Panc1 (cell line): ENCODE measurements at regions not wholly inside any gene's neighbourhood (a gene's known extent, or its start where the extent isn't known, plus 50 kb on each side); places are given as distances from the start of the nearest gene placed in this dataset.
"Not testable (repeated sequence)": the region's sequence is repeated elsewhere in the genome, so short reads cannot be mapped to it uniquely, and the experiment has no call there.

Experiments used
- ATAC-seq: fragments of 200-7000 bp; cut with Tn5 transposase; 2 replicates; pipeline ENCODE4 v1.9.1; 2020; ENCODE audit warnings: mild to moderate bottlenecking, moderate library complexity
- BruUV-seq: library from RNA; stranded (reverse); fragments of 400-500 nt; replicated peaks from 2 replicates; lab custom pipeline; 2021; lab: Mats Ljungman, UMichigan
- CTCF ChIA-PET: fragments of 300-600 bp; sonication (Branson Sonifier 250); formaldehyde crosslinking; loops from one replicate; lab custom pipeline; 2022; ENCODE audit warnings: antibody characterized with exemption; lab: Charles Lee
- POLR2A ChIA-PET: fragments of 300-600 bp; sonication (Branson Sonifier 250); formaldehyde crosslinking; loops from one replicate; lab custom pipeline; 2022; ENCODE audit warnings: antibody characterized with exemption; lab: Charles Lee
- DNase-seq: peaks from one replicate; pipeline ENCODE4 v3.0.0-alpha.2; 2010; ENCODE audit warnings: low read depth, low spot score
- H3K27ac ChIP-seq: 2 replicates; pipeline ENCODE4 v1.5.1; 2011; ENCODE audit warnings: mild to moderate bottlenecking, low read length, inconsistent platforms
- H3K27me3 ChIP-seq: fragments of 200-500 bp; sonication (Bioruptor generic); 2 replicates; pipeline ENCODE4 v1.6.0; 2014; ENCODE audit warnings: low read length, inconsistent platforms; ENCODE audit not compliant: control insufficient read depth, insufficient read depth
- H3K36me3 ChIP-seq: fragments of 200-500 bp; sonication (Bioruptor generic); 2 replicates; pipeline ENCODE4 v1.5.1; 2014; ENCODE audit warnings: inconsistent platforms, mild to moderate bottlenecking, low read length, moderate library complexity; ENCODE audit not compliant: control insufficient read depth, insufficient read depth
- H3K4me1 ChIP-seq: 2 replicates; pipeline ENCODE4 v1.5.1; 2011; ENCODE audit warnings: inconsistent platforms, mild to moderate bottlenecking, low read length, moderate library complexity; ENCODE audit not compliant: control insufficient read depth, insufficient read depth
- H3K4me3 ChIP-seq, 2 experiments: 2 replicates each; pipeline ENCODE4 v1.5.1; 2011 to 2012; ENCODE audit warnings: low read depth in 2 of 2, low read length in 2 of 2, mild to moderate bottlenecking in 2 of 2, inconsistent platforms in 1 of 2, moderate library complexity in 1 of 2
- H3K9me3 ChIP-seq: fragments of 200-500 bp; sonication (Bioruptor generic); 2 replicates; pipeline ENCODE4 v1.5.1; 2014; ENCODE audit warnings: low read depth, mild to moderate bottlenecking, inconsistent platforms, low read length, moderate library complexity; ENCODE audit not compliant: control insufficient read depth, insufficient read depth
- in situ Hi-C: cut with HindIII; loops from 2 replicates; pipeline ENCODE4 v1.10.0; 2016; ENCODE audit warnings: low sequenced_read_pairs, low pct_unique_long_range_greater_than_20kb
- intact Hi-C: fragments of 100-400 bp; cut with micrococcal nuclease; formaldehyde crosslinking; loops from one replicate; pipeline ENCODE4 v1.10.0; 2022; ENCODE audit not compliant: unreplicated experiment

GRCh38 chr21:9067515-9067914 is 1453.9 kb upstream of the TPTE start:
- BruUV-seq, H3K27me3 ChIP-seq, in situ Hi-C loops, H3K9me3 ChIP-seq, H3K36me3 ChIP-seq, intact Hi-C loops, DNase-seq, ATAC-seq, H3K4me3 ChIP-seq, CTCF ChIA-PET, H3K4me1 ChIP-seq, POLR2A ChIA-PET, H3K27ac ChIP-seq: not testable (repeated sequence)

- intact Hi-C loops = not testable (repeated sequence)
Observed at GRCh38 chr21:9068622-9069021, 1452.8 kb upstream of the TPTE start.

DNA sequence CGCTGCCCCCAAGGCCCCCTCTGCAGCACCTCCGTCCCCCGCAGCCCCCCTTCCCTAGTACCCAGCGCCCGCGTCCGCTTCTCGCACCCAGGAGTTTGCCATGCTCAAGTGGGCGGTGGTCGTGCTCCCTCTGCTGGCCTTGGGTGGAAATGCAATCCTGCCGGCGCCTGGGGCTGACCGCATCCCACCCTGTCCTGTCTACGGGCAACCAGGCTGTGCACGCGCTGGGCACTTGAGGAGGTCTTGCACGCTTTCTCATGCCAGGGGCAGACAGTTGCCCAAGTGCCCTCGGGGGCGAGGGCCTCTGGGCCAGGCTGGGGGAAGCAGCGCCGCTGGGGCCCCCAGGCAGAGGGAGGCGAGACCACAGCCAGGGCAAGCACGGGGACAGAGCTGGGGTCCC is 1450.7 kb upstream of the TPTE start:
- ATAC-seq, H3K27me3 ChIP-seq: not testable (repeated sequence)

More at GRCh38 chr21:9068622-9069021, 1452.8 kb upstream of the TPTE start:
- CTCF ChIA-PET, H3K4me3 ChIP-seq, H3K9me3 ChIP-seq, BruUV-seq, H3K27ac ChIP-seq, ATAC-seq, H3K4me1 ChIP-seq, H3K27me3 ChIP-seq, DNase-seq, H3K36me3 ChIP-seq, POLR2A ChIA-PET, in situ Hi-C loops: not testable (repeated sequence)

GRCh38 chr21:9073010-9073409 is 1448.4 kb upstream of the TPTE start:
- DNase-seq, intact Hi-C loops, ATAC-seq, H3K27ac ChIP-seq, H3K27me3 ChIP-seq, H3K4me3 ChIP-seq, in situ Hi-C loops, H3K4me1 ChIP-seq, H3K36me3 ChIP-seq, POLR2A ChIA-PET, H3K9me3 ChIP-seq, CTCF ChIA-PET, BruUV-seq: not testable (repeated sequence)

More for the DNA sequence above, 1450.7 kb upstream of the TPTE start:
- H3K9me3 ChIP-seq, in situ Hi-C loops, H3K4me1 ChIP-seq, H3K36me3 ChIP-seq, intact Hi-C loops, DNase-seq, H3K27ac ChIP-seq, BruUV-seq, POLR2A ChIA-PET, CTCF ChIA-PET, H3K4me3 ChIP-seq: not testable (repeated sequence)

DNA sequence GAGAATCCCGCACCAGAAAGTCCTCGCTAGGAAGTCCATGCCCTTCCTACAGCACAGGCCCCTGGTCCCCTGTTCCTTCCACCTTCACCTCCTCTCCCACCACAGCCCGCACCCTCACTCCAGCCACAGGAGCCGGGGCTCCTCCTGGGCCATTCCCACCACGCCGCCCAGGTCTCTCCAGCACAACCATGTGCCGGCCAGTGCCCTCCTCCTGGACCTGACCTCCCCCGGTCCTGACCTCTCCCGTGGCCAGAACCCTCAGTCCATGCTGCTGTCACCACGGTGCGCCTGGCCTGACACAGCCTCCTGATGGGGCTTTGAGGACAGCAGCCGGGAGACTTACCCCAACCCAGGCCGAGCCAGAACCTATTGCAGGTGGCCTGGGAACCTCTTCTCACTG is 1446.6 kb upstream of the TPTE start:
- BruUV-seq, intact Hi-C loops: not testable (repeated sequence)

DNA sequence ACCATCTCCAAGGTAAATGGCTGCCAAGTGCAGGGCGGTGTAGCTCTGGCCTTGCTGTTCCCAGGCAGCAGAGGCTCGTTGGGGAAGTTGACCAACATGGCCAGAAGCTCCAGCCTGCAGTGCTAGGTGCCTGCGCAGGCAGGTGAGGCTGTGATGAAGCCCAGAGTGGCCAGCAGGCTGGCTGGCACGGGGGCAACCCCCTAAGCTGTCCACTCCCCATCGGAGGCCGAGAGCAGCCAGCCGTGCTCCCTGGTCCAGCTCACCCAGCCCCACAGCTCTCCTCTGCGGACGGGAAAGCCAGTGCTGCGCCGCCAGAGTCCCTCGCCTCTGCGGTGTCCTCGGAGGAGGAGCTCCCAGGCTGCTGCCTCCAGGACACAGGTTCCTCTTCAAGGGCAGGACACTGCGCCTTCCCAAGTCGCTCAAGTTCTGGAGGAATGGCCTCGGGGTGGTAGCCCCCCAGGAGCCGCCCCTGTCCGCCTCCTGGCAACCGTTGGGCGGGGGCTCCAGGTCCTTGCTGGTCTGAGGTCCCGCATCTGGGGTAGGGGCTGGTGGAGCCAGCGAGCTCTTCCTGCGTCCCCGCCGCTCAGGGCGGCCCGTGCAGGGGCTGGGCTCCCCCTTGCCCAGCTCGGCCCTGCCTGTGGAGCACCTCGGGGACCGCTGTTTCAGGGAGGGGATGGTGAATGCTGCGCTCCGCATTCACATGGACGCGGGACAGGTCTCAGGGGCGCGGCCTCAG is 1438.1 kb upstream of the TPTE start:
- in situ Hi-C loops, POLR2A ChIA-PET, ATAC-seq, H3K4me1 ChIP-seq, H3K4me3 ChIP-seq, H3K27ac ChIP-seq, H3K36me3 ChIP-seq, H3K27me3 ChIP-seq, BruUV-seq, intact Hi-C loops, CTCF ChIA-PET, DNase-seq, H3K9me3 ChIP-seq: not testable (repeated sequence)

More for the DNA sequence above, 1446.6 kb upstream of the TPTE start:
- H3K27me3 ChIP-seq, H3K36me3 ChIP-seq, CTCF ChIA-PET, H3K9me3 ChIP-seq, POLR2A ChIA-PET, DNase-seq, in situ Hi-C loops, H3K4me3 ChIP-seq, ATAC-seq, H3K4me1 ChIP-seq, H3K27ac ChIP-seq: not testable (repeated sequence)

DNA sequence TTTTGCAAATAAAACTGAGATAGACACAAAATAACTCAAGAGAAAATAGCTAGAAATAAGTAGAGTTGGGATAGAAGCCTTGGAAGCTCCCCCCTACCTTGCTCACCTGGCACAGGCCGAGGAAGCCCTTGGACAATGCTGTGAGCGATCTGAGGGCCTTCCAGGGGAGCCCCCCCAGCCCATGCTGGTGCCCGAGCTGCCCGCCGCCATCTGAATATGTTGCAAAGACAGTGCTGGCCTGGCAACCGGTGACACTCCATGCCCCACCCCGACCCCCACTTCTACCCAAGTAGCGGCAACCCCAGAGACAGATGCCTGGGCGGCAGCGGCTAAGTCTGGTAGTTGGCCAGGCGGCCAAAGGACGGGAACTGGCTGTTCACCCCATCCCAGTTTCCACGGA is 1435.1 kb upstream of the TPTE start:
- ATAC-seq, CTCF ChIA-PET, H3K4me1 ChIP-seq, intact Hi-C loops, H3K9me3 ChIP-seq, DNase-seq, H3K4me3 ChIP-seq, in situ Hi-C loops, H3K27ac ChIP-seq, H3K36me3 ChIP-seq, H3K27me3 ChIP-seq, BruUV-seq, POLR2A ChIA-PET: not testable (repeated sequence)
